ENCODE measurements at regions not wholly inside any gene's neighbourhood (a gene's known extent, or its start where the extent isn't known, plus 50 kb on each side); places are given as distances from the start of the nearest gene placed in this dataset.

GRCh38 chr20:52904837-52905236, 67.3 kb upstream of the TSHZ2 start:
- H3K4me3 ChIP-seq (replicated peaks; ENCODE audit: low read depth, low read length): no peak overlapping the region
- TF ChIP-seq, protein P1, sequence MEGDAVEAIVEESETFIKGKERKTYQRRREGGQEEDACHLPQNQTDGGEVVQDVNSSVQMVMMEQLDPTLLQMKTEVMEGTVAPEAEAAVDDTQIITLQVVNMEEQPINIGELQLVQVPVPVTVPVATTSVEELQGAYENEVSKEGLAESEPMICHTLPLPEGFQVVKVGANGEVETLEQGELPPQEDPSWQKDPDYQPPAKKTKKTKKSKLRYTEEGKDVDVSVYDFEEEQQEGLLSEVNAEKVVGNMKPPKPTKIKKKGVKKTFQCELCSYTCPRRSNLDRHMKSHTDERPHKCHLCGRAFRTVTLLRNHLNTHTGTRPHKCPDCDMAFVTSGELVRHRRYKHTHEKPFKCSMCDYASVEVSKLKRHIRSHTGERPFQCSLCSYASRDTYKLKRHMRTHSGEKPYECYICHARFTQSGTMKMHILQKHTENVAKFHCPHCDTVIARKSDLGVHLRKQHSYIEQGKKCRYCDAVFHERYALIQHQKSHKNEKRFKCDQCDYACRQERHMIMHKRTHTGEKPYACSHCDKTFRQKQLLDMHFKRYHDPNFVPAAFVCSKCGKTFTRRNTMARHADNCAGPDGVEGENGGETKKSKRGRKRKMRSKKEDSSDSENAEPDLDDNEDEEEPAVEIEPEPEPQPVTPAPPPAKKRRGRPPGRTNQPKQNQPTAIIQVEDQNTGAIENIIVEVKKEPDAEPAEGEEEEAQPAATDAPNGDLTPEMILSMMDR (IDR thresholded peaks at IDR 0.05; ENCODE audit: low read depth, low read length, missing control alignments): no peak
- DNase-seq (ENCODE audit: extremely low read depth, low read depth): no peak

DNA sequence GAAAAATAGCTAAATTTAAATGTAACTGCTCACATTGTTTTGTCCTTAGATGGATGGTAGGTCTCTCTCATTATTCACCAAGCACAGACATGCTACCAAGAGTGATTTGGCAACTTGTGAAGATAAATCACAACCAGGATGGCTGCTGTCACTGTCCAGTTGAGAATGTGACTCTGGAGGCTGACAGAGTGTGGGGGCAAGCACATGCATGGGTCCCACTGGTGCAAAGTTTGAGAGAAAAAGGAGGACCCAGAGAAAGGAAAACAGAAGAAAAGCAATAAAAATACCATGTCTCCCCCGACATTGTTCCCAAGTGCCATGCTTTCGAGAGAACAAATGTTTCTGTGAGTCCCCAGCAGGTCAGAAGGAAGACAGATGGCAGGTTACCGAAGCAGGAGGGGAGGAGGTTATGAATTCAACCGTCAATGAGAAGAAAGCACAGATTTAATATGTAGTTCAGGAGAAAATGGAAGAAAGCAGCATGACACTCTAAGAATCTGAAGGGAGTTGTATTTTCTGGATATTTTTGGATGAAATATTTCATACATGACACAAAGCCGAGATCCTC, 73.0 kb upstream of the TSHZ2 start:
- TF ChIP-seq, protein P1 (IDR thresholded peaks at IDR 0.05; ENCODE audit: low read depth, low read length, missing control alignments): no peak
- no peak overlapping the region for H3K4me3 ChIP-seq (replicated peaks; ENCODE audit: low read depth, low read length)
- no peak for DNase-seq (ENCODE audit: extremely low read depth, low read depth)

DNA sequence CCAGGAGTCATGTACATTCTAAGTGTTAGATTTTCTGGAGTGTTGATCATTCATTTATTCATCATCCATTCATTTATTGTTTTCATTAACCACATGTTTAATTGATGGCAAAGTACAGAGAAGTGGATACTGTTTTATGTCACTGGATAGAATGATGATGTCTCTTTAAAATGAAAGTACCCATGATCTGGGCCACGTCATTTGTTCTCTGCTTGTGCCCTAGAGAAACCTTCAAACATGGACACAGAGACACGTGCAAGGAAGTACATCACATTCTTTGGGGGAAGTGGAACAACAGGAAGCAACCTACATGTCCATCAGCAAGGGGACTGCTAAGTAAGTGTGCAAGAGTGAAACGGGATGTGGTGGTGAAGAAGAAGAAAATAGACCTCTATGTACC, 75.8 kb upstream of the TSHZ2 start:
- TF ChIP-seq, protein P1 (IDR thresholded peaks at IDR 0.05; ENCODE audit: low read depth, low read length, missing control alignments): no peak
- no peak for DNase-seq (ENCODE audit: extremely low read depth, low read depth)

GRCh38 chr20:52895701-52896100, 76.5 kb upstream of the TSHZ2 start:
- DNase-seq (ENCODE audit: extremely low read depth, low read depth): no peak
- no peak overlapping the region for H3K4me3 ChIP-seq (replicated peaks; ENCODE audit: low read depth, low read length)
- TF ChIP-seq, protein P1 (IDR thresholded peaks at IDR 0.05; ENCODE audit: low read depth, low read length, missing control alignments): no peak

More for the DNA sequence above, 75.8 kb upstream of the TSHZ2 start:
- no peak overlapping the region for H3K4me3 ChIP-seq (replicated peaks; ENCODE audit: low read depth, low read length)

DNA sequence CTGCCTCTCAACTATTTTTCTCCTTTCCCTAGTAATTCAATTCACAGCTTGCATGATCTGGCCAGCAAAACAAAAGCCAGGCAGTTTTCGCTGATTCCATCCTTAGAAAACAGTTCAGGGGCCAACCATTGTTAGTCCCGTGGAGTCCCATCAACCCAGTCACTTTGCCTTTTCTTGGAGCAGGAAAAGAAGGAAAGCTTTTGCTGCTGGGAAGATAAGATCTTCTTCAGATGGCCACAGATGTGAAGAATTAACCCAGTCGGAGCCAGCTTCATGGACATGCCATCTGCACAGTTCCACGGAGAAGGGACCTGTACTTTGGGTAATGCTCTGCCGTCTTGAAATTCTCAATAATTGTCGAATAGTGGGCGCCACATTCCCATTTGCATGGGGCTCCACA, 76.9 kb upstream of the TSHZ2 start:
- TF ChIP-seq, protein P1 (IDR thresholded peaks at IDR 0.05; ENCODE audit: low read depth, low read length, missing control alignments): no peak
- H3K4me3 ChIP-seq (replicated peaks; ENCODE audit: low read depth, low read length): no peak overlapping the region
- DNase-seq (ENCODE audit: extremely low read depth, low read depth): no peak

DNA sequence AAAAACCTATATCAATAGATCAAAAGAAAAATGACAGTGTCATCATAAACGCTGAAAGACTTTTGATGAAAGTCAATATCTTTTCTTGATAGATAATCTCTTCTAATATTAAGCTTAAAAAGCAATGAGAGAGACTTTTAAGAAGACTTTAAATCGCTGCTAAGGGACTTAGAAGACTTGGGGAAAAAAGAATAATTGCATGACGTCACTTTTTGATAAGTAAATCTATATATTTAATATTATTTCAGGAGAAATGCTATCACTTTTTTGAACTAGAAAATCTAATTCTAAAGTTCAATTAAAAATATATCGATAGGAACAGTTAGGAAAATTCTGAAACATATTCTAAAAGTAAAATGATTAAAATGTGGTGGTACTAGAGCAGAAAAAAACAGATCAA, 78.7 kb upstream of the TSHZ2 start:
- TF ChIP-seq, protein P1 (IDR thresholded peaks at IDR 0.05; ENCODE audit: low read depth, low read length, missing control alignments): no peak
- H3K4me3 ChIP-seq (replicated peaks; ENCODE audit: low read depth, low read length): no peak overlapping the region
- DNase-seq (ENCODE audit: extremely low read depth, low read depth): no peak

DNA sequence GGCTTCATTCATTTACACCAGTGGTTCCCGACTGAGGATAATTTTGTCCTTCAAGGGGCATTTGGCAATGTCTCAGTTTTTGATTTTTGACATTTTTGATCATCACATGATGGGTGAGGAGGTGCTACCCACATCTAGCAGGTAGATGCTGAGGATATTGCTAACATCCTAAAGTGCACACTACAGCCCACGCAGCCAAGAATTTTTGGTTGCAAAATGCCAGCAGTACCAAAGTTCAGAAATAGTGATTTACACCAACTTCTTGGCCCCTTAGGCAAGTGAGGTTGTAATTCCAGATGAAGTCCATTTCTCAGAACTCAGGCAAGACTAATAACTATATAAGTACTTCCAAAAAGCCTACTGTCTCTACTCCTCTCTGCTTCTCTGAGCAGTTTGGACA, 80.1 kb upstream of the TSHZ2 start:
- no peak overlapping the region for H3K4me3 ChIP-seq (replicated peaks; ENCODE audit: low read depth, low read length)
- TF ChIP-seq, protein P1 (IDR thresholded peaks at IDR 0.05; ENCODE audit: low read depth, low read length, missing control alignments): no peak
- DNase-seq (ENCODE audit: extremely low read depth, low read depth): no peak

All from HFF-Myc (cell line).